HG03378 (cell line): ENCODE measurements at regions not wholly inside any gene's neighbourhood (a gene's known extent, or its start where the extent isn't known, plus 50 kb on each side); places are given as distances from the start of the nearest gene placed in this dataset.
"Not testable (repeated sequence)": the region's sequence is repeated elsewhere in the genome, so short reads cannot be mapped to it uniquely, and the experiment has no call there.

Experiments used
- ATAC-seq: cut with Tn5 transposase; IDR thresholded peaks from one replicate; pipeline ENCODE4 v1.9.1; 2021; ENCODE audit warnings: mild to moderate bottlenecking, moderate library complexity; ENCODE audit not compliant: unreplicated experiment

DNA sequence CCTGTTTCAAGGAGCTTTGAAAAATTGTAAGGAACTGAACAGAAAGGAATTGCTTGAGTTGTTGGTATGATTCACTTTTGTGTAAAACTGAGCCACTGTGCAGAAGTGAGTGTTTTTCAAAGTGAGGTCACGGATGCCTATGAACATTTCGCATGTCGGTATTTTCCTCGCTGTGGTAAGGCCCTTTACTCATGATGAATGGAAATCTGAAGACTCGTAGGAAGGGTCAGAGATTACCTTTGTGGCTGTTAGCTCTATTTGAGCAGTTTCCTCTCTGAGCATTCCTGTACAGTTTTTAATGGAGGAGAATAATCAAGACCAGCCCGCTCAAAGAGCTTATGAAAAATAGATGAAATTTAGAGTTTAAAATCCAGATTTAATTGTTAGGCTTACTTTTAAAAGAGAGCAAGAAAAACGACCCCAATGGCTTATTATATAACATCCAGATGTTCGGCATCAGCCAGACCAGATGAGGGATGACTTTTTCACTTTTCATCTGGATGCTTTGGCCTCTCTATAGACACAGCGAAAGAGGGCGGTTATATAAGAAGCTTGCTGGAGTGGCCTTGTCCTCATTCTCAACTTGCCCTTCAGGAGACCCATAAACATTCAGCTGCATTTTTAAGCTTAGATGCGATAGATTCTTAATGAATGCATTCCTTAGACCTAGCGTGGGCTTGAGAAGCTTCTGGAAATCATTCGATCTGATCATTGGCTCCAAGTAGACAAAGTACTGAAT lies 99.5 kb downstream of the CD83 start:
- ATAC-seq, result no peak

DNA sequence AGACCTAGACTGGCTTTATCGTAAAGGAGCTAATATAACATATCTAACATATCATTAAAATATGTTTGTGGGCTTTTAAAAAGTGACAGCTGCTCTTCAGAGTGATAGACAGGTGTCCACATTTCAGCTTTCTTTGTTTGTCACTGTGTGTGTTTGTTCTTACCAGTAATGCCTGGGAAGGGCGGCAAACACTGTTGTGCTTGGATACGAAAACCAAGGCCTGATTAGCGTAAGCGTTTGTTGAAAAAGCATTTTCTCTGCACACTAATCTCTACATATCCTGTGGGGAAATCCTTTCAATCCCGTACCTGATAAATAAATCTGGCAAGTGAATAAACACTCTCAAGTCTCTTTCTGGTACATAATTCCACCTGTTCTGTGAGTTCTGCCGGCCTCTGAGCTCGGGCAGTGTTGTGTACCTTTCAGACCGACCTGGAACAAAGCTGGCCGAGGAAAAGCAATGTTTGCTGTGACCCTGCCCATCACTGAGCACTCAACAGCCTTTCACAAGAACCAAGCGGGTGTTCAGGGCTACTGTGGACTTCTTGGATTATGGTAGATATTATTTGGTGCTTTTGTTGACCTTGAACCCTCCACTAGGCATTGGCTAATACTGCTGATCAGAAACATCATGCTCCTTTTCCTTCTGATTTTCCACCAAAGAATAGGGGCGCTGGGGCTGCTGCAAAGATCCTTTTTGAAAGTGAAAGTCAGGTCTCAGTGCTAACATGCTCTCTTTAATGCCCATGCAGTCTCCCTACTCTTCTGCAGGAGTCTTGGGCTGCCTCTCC lies 100.4 kb downstream of the CD83 start:
- no peak for ATAC-seq

DNA sequence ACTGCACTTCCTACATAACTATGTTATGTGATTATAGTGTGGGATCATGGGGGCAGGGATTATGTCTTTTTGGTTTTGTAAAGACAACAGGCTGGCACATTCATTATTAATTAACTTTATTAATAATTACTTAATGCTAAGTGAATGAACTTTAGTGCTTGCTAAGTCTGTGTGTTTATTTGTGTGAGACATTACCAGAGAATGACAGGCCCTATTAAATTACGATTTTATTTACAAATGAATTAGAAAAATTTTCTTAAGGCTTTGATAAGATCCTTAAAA lies 100.9 kb downstream of the CD83 start:
- no peak for ATAC-seq

GRCh38 chr6:14221564-14222279 lies 104.2 kb downstream of the CD83 start:
- ATAC-seq, result no peak

DNA sequence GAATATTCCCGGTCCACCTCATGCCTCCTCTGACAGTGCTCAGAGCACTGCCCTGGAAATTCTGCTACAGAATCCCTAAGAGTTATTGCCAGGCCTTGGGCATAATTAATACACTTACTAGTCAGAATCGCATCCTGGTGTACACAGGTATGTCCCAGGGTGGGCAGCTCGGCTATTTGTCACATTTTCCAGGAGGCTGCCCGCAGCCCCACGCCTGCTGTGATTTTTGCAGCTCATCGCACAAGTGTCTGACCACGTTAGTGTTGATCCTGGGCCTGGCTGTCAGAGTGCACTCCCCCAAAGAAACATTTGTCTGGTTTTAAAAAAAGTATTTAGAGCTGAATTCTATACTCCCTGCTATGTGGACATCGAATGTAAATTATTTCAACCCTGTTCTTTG lies 105.4 kb downstream of the CD83 start:
- ATAC-seq, result no peak

DNA sequence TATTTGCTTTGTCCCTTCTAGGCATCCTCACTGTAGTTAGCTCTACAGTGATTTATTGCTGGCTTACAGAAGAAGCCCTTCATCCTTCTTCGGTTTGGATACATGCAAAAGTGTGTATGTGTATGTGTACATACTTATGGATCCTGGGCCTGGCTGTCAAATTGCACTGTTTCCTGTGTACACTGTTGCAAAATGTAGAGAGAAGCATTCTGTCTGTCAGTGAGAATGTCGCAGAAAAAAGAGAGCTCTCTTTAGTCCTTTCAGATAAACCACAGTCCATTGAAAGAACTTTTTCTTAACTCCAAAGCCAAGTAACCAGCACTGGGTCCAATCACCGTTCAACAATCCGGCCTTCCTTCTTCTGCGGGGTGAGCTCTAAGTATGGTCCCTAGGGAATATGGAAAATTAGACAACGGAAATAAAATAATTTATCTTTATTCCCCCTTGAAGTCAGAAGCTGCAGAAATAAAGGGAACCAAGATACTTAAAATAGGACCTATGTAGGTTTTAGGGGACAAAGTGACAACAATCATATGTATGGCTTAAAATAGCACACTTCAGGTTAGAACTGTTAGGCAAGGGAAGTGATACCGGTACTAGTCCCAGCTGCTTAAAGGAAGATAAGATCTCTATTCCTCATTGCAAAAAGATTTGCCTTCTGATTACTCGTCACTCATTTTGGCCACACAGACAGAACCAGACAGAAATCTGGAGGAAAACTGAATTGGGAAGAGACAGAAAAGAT lies 107.0 kb downstream of the CD83 start:
- ATAC-seq, result no peak

DNA sequence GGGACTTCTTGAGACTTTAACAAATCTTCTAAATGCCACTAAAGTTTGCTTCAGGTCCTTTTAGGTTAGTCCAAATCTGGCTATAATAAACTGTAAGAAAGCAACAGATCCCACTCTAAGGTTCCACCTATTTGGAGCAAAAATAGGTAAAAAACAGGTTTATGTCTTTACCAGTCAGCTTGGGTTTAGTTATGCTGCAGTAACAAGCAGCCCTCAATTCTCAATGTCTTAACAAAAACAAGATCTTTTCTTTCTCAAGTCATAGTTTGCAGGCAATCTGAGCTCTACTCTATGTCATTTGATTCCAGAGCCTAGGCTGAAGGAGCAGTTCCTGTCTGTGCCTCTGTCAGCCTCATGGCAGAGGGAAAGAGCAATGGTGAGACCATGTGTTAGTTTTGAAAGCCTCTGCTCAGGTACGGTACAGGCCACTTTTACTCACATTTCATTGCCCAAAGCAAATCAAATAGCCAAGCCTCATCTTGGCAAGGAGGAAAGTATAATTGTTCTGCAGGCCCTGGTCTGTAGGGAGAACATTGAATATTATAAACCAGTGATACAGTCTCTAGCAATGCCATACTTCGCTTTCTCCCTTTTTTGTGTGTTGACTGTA lies 108.6 kb downstream of the CD83 start:
- ATAC-seq, result no peak

- no peak for ATAC-seq
These were observed 111.0 kb downstream of the CD83 start for GRCh38 chr6:14228571-14228970.

GRCh38 chr6:14231071-14231483 lies 113.5 kb downstream of the CD83 start:
- ATAC-seq, result no peak

- ATAC-seq, result no peak
These were observed 114.1 kb downstream of the CD83 start for GRCh38 chr6:14231501-14232280.

- no peak for ATAC-seq
These were observed 115.3 kb downstream of the CD83 start for GRCh38 chr6:14232889-14233288.

DNA sequence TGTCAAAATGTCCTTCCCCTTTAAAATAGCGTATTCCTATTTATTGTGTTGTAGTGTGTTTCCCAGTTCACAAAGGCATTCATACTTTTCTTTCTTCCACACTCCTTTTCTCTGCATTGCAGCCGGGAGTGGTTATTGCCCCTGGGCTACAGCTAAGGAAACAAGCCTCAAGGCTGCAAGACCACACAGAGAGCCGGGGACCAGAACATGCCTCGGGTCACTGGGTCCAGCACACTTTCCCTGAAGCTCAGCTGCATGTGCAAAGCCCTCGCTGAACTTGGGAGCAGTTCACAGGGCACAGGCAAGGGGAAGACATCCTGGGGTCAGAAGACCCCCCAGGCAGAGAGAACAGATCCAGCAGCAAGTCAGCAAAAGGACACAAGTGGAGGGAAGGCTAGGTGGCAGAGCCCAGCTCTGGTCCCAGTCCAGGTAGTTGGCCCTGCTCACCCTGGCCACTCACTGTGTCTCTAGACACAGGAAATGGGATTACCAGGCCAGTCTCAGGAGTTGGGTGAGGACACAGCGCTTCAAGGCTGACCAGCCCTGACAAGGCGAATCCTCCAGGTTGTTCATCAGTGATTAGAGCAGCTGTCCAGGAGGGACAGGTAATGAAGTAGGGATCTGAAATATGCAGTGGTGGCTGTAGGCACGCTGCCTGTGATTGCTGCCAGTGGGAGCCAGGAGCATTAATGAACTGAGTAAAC lies 118.2 kb downstream of the CD83 start:
- ATAC-seq, result no peak

DNA sequence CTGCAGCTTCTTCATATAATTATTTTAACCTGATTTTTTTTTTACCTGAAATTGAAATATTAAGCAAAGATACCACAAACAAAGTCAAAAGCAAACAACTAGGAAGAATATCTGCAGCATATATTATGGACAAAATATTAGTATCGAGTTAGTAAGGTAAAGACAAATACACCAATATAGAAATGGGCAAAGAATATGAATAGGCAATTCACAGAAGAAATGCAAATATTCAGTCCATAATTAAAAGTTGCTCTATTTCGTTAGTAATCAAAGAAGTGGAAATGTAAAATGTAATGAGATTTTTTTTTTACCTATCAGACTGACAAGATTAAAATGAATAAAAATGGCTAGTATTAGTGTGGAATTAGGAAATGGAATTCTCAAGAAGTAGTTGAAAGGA lies 121.5 kb downstream of the CD83 start:
- no peak for ATAC-seq

GRCh38 chr6:14240411-14241166 lies 123.0 kb downstream of the CD83 start:
- ATAC-seq, result no peak

- no peak for ATAC-seq
These were observed 123.9 kb downstream of the CD83 start for GRCh38 chr6:14241255-14242070.

DNA sequence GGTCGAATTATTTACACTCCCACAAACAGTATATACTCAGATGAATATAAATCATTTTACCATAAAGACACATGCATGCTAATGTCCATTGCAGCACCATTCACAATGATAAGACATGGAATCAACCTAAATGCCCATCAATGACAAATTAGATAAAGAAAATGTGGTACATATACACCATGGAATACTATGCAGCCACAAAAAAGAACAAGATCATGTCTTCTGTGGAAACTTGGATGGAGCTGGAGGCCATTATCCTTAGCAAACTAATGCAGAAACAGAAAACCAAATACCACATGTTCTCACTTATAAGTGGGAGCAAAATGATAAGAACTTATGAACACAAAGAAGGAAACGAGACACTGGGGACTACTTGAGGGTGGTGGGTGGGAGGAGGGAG lies 125.3 kb downstream of the CD83 start:
- ATAC-seq, result not testable (repeated sequence)

- ATAC-seq, result no peak
These were observed 126.0 kb downstream of the CD83 start for GRCh38 chr6:14243597-14243996.

- ATAC-seq, result no peak
These were observed 129.3 kb downstream of the CD83 start for GRCh38 chr6:14246876-14247275.
